GM21717 (cell line): ENCODE measurements at regions not wholly inside any gene's neighbourhood (a gene's known extent, or its start where the extent isn't known, plus 50 kb on each side); places are given as distances from the start of the nearest gene placed in this dataset.
"Not testable (repeated sequence)": the region's sequence is repeated elsewhere in the genome, so short reads cannot be mapped to it uniquely, and the experiment has no call there.

Source experiments
- ATAC-seq: cut with Tn5 transposase; IDR thresholded peaks from one replicate; pipeline ENCODE4 v1.9.1; 2021; ENCODE audit warnings: mild to moderate bottlenecking, moderate library complexity; ENCODE audit not compliant: unreplicated experiment

DNA sequence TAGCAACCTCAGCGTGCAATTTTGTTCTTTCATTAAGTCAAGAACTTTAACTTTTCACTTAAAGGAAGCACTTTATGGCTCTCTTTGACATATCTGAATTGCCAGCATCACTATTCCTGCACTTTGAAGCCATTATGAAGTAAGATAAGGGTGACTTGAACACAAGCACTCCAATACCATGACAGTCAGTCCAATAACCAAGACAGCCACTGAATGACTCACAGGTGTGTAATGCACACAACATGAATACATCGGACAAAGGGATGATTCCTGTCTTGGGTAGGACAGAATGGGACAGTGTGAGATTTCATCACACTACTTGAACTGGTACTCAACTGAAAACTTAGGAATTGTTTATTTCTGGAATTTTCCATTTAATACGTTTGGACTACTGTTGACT is 233.7 kb upstream of the IPO5 start:
- ATAC-seq: no peak

DNA sequence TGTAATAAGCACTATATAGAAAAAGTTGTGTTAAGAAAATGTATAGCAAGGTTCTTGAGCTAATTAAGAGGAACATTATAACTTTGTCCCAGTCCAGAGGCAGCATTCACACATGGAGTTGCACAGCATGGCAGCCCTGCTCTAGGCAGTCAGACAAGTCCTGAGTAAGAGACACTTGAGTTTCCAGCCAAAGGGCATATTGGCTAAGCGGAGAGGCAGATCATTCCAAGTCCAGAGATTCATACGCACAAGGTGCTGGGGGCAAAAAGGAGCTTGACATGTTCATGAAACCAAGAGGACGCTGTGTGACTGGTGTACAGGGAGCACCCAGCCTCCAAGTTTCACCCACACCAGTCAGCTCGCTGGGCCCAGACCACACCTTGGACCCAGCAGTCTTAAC is 232.6 kb upstream of the IPO5 start:
- ATAC-seq: no peak

GRCh38 chr13:97723655-97724054 is 229.8 kb upstream of the IPO5 start:
- no peak for ATAC-seq

DNA sequence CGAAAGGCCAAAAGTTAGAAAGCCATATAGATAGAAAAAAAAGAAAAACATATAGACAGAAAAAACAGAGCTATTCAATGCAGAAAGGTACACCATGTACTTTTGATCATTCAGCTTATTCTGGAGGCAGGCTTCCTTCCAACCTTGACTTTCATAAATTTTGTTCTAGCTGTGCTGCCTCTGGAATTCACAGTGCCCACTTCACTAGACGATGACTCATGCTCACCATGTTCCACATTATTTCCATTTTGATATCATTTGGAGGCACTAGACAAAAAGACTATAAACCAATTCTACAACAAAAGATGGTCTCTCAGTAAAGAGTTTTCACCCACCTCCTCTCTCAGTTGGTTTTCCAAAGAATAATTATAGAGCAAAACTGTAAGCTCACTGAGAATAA is 229.0 kb upstream of the IPO5 start:
- no peak for ATAC-seq

DNA sequence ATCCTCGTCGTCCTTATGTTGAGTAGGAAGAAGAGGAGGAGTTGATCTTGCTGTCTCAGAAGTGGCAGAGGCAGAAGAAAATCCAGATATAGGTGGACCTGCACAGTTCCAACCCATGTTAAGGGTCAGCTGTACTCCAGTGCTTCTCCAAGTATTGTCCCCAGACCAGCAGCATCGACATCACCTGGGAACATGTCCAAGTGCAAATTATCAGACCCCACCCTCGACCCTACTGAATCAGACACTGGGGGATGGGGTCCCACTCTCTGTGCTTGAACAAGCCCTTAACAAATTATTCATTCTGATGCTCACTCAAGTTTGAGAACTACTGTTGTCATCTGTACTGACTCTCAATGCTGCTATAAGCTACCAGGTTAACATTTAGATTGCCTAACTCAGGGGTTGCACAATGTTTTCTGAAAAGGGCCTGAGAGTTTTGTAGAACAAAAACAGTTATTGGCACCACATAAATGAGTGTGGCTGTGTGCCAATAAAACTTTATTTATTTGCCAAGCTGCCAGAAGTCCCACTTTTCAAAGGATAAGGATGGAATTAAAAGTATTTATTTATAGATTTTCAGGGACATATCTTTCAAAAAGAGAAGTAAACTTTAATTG is 226.7 kb upstream of the IPO5 start:
- ATAC-seq: no peak

DNA sequence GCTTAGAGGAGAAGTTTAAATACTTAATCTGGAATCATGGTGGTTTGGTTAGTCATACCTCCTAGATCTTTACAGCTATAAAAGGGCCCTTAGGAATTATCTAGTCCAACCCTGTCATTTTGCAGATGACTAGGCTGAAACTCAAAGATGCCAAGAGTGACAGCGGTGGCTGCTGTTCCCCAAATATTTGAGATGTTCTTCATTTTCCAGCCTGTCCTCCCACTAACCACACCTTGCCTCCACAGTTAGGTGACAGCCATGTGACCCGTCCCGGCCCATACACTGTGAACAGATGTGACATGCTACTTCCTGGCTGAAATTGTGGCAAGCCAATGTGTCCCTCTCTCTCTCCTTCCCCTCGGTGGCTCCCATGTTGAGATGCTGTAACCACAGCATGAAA is 225.5 kb upstream of the IPO5 start:
- ATAC-seq: no peak

DNA sequence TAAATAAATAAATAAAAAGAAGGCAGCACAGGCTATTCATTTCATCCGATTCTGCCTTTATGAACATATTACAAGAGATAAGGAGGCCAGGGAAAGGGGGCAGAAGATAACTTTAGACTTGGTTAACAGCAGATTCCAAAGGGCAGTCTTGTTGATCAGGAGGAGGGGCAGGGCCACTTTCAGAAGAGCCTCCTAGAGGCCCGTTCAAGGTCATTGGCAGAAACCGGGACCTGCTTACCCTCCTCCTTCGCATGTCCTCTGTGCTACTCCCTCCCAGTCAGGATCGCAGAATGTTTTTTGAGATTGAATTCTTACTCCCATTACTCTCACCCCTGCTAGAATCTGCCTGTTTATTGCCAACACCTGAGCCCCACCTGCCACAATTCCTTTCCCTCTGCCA is 217.0 kb upstream of the IPO5 start:
- no peak for ATAC-seq

- ATAC-seq: no peak
Measured at GRCh38 chr13:97742084-97742483, 211.4 kb upstream of the IPO5 start.

- ATAC-seq: no peak
Measured at GRCh38 chr13:97743938-97744337, 209.5 kb upstream of the IPO5 start.

DNA sequence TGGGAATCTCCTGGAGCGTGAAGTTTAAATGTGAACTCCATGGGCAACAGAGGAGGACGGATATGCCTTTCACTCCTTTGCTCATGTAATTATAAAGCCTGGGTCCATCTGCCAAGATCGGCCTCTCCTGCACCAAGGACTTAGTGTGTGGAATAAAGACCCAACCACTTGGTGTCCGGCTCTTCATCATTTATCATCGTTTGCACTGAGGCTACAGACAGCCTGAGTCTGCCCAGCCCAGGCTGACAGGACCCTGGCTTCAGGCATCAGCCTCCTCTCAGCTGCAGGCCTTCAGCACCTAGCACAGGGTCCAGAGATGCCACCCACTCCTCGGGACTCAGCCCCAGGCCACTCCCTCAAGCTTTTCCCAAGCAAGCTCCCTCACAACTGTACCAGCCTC is 206.8 kb upstream of the IPO5 start:
- ATAC-seq: no peak

DNA sequence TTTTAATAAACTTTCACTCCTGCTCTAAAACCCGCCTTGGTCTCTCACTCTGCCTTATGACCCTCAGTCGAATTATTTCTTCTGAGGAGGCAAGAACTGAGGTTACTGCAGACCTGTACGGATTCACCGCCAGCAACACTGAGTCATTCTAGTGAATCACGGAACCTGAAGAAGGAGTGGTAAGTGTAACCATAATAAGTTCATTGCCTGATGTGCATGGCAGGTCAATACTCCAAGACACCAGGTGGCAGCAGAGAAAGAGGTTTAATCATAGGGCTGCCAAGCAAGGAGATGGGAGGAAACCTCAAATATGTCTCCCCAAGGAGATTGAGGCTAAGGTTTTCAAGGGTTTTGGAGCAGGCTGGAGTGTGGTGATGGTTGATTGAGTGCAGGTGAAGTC is 204.3 kb upstream of the IPO5 start:
- no peak for ATAC-seq

DNA sequence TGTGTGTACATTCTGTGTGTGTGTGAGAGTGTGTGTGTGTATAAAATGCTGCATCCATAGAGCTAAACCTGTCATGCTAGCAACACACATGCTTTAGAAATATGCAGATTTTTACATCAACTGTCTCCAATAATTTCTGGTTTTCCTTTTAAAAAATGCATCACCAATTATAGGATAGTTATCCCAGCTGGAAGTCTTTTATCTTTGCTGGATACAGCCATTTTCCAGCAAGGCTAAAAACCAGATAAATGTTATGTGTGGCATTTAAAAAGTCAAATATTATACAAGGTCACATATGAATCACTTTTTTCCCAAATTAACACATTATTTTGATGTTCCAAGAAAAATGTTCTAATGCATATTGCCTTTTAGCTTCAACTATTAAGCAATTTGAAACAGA is 202.0 kb upstream of the IPO5 start:
- no peak for ATAC-seq

GRCh38 chr13:97752961-97753668 is 200.4 kb upstream of the IPO5 start:
- ATAC-seq: no peak

- ATAC-seq: no peak
Measured at GRCh38 chr13:97753942-97754670, 199.4 kb upstream of the IPO5 start.

- no peak for ATAC-seq
Measured at GRCh38 chr13:97757807-97758206, 195.7 kb upstream of the IPO5 start.

GRCh38 chr13:97758317-97758716 is 195.2 kb upstream of the IPO5 start:
- ATAC-seq: no peak

- ATAC-seq: no peak
Measured at GRCh38 chr13:97761796-97762540, 191.5 kb upstream of the IPO5 start.

- no peak for ATAC-seq
Measured at GRCh38 chr13:97766749-97767148, 186.7 kb upstream of the IPO5 start.

- ATAC-seq: no peak
Measured at GRCh38 chr13:97768134-97768533, 185.3 kb upstream of the IPO5 start.

DNA sequence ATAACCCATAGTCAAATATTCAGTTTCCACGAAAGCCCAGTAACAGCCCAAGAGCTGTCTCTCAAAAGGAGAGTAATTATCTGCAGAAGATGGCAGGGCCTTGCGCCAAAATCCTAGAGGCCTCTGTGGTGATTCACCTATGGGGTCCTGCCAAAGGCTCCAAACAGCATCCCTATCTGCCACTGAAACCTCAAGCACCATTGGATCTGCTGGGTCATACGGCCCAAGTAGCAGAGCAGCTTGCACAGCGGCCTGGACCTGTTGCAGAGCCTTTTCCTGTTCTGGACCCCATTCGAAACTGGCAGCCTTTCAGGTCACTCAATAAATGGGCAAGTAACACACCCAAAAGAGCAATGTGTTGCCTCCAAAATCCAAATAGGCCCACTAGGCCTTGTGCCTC is 183.2 kb upstream of the IPO5 start:
- not testable (repeated sequence) for ATAC-seq

GRCh38 chr13:97772466-97772865 is 181.0 kb upstream of the IPO5 start:
- ATAC-seq: not testable (repeated sequence)
